K562 (cell line): ENCODE measurements at regions not wholly inside any gene's neighbourhood (a gene's known extent, or its start where the extent isn't known, plus 50 kb on each side); places are given as distances from the start of the nearest gene placed in this dataset.

Source experiments
- FOXA3 ChIP-seq, 2 experiments: fragments of 450-650 bp in 1 of 2; sonication (generic) in 1 of 2; formaldehyde crosslinking; IDR thresholded peaks in 1 of 2; conservative IDR thresholded peaks in 1 of 2; 2 replicates each; pipeline versions ENCODE4 v1.4.0 to v1.8.0; 2020 to 2022; ENCODE audit warnings: mild to moderate bottlenecking in 2 of 2, missing genetic modification reagents in 1 of 2
- YY1 ChIP-seq, 3 experiments: IDR thresholded peaks; 2 replicates each; pipeline ENCODE4 v1.6.1; 2011; ENCODE audit warnings: low read length in 2 of 3, mild to moderate bottlenecking in 2 of 3, moderate library complexity in 2 of 3, borderline replicate concordance in 1 of 3, control low read depth in 1 of 3, low read depth in 1 of 3; ENCODE audit not compliant: insufficient read depth in 3 of 3, insufficient replicate concordance in 2 of 3, control insufficient read depth in 1 of 3, insufficient read length in 1 of 3; ENCODE audit errors: extremely low read depth in 1 of 3

GRCh38 chr19:31681121-31681520 lies 331.9 kb upstream of the TSHZ3 start:
- TF ChIP-seq FOXA3 (CRISPR knock-in tag; conservative IDR thresholded peaks at IDR 0.05 in 1 of 2, IDR thresholded peaks at IDR 0.05 in 1 of 2) = no peak
- TF ChIP-seq YY1 (IDR thresholded peaks at IDR 0.05; ENCODE audit: borderline replicate concordance in 1 of 3, control insufficient read depth in 1 of 3, extremely low read depth in 1 of 3, insufficient read depth in 3 of 3, insufficient read length in 1 of 3, insufficient replicate concordance in 2 of 3, low read depth in 1 of 3, low read length in 2 of 3) = no peak
